T-helper 2 cell treated with Interferon-gamma antibody and Interleukin-4, amounts not matched to agents 100 ng/mL and 5 ng/mL, for 36 hours (primary cell): ENCODE measurements at regions not wholly inside any gene's neighbourhood (a gene's known extent, or its start where the extent isn't known, plus 50 kb on each side); places are given as distances from the start of the nearest gene placed in this dataset.
"Not testable (repeated sequence)": the region's sequence is repeated elsewhere in the genome, so short reads cannot be mapped to it uniquely, and the experiment has no call there.

Source experiments
- intact Hi-C: fragments of 100-400 bp; cut with micrococcal nuclease; formaldehyde crosslinking; loops from one replicate; pipeline ENCODE4 v1.15.1; 2023

DNA sequence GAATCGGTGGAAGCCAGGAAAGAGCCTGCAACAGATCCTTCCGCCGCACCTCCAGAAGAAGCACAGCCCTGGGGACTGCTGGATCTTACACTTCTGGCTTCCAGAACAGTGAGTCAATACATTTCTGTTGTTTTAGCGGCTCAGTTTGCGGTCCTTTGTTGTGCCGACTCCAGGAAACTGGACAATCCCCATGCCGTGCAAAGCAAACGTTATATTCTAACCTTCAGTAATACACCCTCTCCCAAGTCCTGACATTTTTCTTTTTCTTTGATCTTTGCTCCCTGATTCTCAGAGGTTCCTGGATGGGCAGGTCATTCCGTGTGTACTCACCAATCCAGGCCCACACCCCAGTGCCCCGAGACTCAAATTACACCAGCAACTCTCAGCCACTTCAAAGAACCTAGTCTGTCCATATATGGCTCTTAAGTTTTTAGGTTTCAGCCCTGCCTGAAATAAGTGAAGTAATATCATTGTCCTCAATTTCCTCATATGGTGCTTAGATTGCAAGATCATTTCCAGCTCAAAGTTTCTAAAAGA, 387.1 kb upstream of the SGCG start:
- intact Hi-C loops, result no loop called here

- intact Hi-C loops, result no loop called here
Observed at GRCh38 chr13:22800526-22801401, 380.0 kb upstream of the SGCG start.

DNA sequence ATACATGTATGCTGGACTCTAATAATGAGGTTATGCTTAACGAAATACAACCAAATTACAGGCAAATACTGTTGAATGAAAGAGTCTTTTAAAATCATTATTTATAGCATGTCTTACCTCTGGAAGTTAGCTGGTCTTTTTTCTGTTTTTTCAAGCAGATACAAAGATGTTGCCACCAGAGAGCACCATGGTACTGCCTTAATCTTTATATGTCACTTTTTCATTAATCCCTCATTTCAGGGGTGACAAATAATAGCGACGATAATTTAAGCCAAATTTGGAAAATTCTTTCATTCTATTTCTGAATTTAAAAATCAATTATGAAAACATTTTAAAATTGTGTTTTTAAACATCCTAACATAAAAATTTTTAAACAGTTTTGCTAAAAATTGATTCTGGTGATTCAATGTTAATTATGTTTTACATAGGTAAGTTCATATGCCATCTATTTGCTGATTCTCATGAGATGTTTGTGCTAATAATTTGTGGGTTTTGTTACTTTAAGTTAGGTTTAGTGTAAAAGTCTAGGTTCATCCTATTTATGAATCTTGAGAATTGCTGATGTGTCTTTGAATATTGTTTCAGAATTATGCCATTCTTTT, 379.3 kb upstream of the SGCG start:
- intact Hi-C loops, result no loop called here

- intact Hi-C loops, result no loop called here
Observed at GRCh38 chr13:22812793-22813192, 368.0 kb upstream of the SGCG start.

DNA sequence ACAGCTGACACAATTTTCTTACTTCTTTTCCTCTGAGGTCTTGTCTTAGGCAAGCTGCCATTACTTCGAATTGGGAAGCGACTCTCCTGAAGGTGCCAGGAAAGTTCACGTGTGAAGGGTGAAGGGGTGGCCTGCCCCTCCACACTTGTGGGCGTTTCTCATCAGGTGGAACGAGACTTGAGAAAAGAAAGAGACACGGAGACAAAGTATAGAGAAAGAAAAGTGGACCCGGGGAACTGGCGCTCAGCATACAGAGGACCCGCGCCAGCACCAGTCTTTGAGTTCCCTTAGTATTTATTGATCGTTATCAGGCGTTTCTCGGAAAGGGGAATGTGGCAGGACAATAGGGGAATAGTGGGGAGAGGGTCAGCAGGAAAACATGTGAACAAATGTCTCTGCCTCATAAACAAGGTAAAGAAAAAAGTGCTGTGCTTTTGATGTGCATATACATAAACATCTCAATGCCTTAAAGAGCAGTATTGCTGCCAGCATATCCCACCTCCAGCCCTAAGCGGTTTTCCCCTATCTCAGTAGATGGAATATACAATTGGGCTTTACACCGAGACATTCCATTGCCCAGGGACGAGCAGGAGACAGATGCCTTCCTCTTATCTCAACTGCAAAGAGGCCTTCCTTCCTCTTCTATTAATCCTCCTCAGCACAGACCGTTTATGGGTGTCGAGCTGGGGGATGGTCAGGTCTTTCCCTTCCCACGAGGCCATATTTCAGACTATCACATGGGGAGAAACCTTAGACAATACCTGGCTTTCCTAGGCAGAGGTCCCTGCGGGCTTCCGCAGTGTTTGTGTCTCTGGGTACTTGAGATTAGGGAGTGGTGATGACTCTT, 367.0 kb upstream of the SGCG start:
- intact Hi-C loops, result not testable (repeated sequence)

DNA sequence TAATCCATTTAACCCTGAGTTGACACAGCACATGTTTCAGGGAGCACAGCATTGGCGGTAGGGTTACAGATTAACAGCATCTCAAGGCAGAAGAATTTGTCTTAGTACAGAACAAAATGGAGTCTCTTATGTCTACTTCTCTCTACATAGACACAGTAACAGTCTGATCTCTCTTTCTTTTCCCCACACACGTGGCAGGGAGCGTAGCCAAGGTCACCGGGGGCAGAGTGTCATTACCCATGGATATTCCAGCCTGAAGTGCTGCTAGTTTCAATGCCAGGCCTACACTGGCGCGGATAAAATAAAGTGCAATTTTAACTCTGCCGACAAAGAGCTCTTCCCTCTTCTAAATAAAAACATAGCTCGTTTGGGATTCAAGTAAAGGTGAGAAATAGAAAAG, 366.3 kb upstream of the SGCG start:
- intact Hi-C loops, result not testable (repeated sequence)

GRCh38 chr13:22821589-22821988, 359.2 kb upstream of the SGCG start:
- intact Hi-C loops, result no loop called here

GRCh38 chr13:22825186-22825585, 355.6 kb upstream of the SGCG start:
- intact Hi-C loops, result no loop called here

DNA sequence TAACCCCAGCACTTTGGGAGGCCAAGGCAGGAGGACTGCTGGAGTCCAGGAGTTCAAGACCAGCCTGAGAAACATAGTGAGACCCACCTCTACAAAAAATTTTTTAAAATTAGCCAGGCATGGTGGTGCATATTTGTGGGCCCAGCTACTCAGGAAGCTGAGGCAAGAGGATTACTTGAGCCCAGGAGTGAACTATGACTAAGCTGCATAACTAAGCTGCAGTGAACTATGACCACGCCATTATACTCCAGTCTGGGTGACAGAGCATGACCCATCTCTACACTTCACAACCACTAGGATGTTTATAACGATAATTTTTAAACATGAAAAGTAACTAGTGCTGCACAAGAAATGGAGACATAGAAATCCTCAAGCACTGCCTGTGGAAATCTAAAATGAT, 352.7 kb upstream of the SGCG start:
- intact Hi-C loops, result no loop called here

DNA sequence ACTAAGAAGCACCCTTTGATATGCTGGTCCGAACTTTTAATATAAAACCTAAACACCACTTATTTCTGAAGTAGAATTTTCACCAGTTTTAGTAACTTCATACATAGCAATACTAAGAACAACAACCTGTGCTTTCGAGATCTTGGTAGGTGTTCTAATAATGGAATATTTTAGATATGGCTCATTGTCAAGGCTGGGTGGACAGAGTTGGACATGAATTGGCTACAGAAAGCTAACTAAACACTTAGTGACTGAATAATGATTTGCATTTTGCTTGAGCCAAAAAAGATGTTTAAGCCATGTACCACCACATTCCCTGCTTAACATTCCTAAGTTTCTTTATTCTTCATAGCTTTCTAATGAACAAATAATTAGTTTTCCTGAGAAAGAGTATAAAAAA, 344.3 kb upstream of the SGCG start:
- intact Hi-C loops, result no loop called here

GRCh38 chr13:22837980-22838647, 342.7 kb upstream of the SGCG start:
- intact Hi-C loops, result no loop called here

DNA sequence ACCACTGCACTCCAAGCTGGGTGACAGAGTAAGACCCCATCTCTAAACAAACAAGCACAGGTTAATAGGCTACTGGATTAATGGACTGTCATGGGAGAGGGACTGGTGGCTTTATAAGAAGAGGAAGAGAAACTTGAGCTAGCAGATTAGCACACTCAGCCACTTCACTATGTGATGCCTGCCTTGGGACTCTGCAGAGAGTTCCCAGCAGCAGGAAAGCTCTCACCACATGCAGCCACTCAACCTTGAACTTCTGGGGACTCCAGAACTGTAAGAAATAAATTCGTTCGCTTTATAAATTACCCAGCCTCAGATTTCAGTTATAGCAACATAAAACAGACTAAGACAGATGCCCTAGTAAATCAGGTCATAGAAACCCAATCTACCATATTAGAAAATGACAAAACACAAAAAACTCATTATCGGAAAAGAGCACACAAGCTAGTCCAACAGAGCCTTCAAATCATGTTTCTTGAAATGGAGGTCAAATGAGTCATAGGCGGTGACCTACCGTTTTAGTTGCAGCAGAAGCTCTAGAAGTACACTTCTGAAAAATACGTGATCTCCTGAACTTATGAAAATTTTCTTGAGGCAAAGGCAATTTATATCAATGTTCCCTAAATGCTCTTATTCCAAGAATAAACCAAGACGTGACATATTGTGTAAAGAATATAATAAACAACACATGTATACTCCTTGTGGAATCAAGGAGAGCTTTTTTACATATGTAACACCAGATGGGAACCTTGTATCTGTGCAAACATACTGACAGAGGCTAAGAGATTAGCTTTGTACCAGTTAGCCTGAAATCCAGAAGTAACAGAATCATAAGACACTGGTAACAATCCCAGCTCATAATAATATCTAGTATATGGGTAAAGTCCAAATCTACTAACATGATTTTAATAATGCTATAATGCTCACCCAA, 340.9 kb upstream of the SGCG start:
- intact Hi-C loops, result no loop called here

GRCh38 chr13:22846551-22846950, 334.2 kb upstream of the SGCG start:
- intact Hi-C loops, result no loop called here

GRCh38 chr13:22848539-22849052, 332.2 kb upstream of the SGCG start:
- intact Hi-C loops, result no loop called here

GRCh38 chr13:22855926-22856325, 324.9 kb upstream of the SGCG start:
- intact Hi-C loops, result no loop called here

GRCh38 chr13:22858980-22859379, 321.8 kb upstream of the SGCG start:
- intact Hi-C loops, result not testable (repeated sequence)

- intact Hi-C loops, result not testable (repeated sequence)
Observed at GRCh38 chr13:22859411-22859810, 321.4 kb upstream of the SGCG start.

DNA sequence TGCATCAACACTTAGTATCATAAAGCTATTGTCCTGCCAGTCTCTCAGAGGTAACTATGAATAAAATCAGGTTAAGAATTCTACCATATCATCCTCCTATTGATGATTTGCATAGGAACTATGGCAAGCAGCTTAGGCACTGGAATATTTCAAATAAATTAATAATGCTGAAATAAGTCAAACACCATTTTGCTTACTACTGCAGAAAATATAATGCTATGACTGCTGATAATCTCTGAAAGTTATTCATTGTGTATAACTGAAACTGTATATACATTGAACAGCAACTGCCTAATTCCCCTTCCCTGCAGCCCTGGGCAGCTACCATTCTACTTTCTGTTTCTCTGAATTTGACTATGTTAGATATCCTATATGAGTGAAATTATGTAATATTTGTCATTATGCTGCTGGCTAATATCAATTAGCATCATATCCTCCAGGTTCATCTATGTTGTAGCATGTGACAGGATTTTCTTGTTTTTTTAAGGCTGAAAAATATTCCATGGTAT, 318.8 kb upstream of the SGCG start:
- intact Hi-C loops, result no loop called here

DNA sequence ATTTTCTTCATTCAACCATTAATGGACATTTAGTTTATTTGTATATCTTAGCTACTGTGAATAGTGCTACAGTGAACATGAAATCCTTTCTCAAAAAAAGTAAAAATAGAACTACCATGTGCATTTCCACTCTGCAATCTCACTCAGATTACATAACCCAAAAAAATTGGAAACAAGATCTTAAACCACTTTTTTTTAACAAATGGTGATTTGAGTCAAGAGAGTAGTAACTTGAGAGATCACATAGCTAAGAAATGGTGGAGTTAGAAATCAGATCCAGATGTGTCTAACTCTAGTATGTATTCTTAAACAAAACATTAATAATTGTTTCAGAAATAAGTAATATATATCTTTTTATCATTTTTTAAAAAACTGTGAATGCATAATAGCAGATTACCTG, 318.3 kb upstream of the SGCG start:
- intact Hi-C loops, result no loop called here

- intact Hi-C loops, result no loop called here
Observed at GRCh38 chr13:22866221-22866620, 314.6 kb upstream of the SGCG start.
